Breast epithelium (tissue), 3 donors: ENCODE measurements at regions not wholly inside any gene's neighbourhood (a gene's known extent, or its start where the extent isn't known, plus 50 kb on each side); places are given as distances from the start of the nearest gene placed in this dataset.

Experiments
- CTCF ChIP-seq, 3 donors: fragments of 450-650 bp; IDR thresholded peaks; one replicate each; pipeline ENCODE4 v1.5.1; 2016 to 2017; ENCODE audit warnings: antibody characterized with exemption in 3 of 3, mild to moderate bottlenecking in 3 of 3, moderate library complexity in 3 of 3
- POLR2A ChIP-seq: fragments of 450-650 bp; IDR thresholded peaks from one replicate; pipeline ENCODE4 v1.6.1; 2016; ENCODE audit warnings: antibody characterized with exemption, mild to moderate bottlenecking, moderate library complexity
- POLR2AphosphoS5 ChIP-seq, 3 donors: sonication (generic); formaldehyde crosslinking; IDR thresholded peaks; one replicate each; pipeline ENCODE4 v1.6.1; 2017; ENCODE audit warnings: antibody characterized with exemption in 3 of 3

GRCh38 chr10:47181052-47181849 is 118.7 kb upstream of the GDF10 start:
- TF ChIP-seq CTCF (IDR thresholded peaks at IDR 0.05), result no peak
- TF ChIP-seq POLR2A, result no peak
- no peak for TF ChIP-seq POLR2AphosphoS5 (IDR thresholded peaks at IDR 0.05)
